ENCODE measurements at regions not wholly inside any gene's neighbourhood (a gene's known extent, or its start where the extent isn't known, plus 50 kb on each side); places are given as distances from the start of the nearest gene placed in this dataset.

DNA sequence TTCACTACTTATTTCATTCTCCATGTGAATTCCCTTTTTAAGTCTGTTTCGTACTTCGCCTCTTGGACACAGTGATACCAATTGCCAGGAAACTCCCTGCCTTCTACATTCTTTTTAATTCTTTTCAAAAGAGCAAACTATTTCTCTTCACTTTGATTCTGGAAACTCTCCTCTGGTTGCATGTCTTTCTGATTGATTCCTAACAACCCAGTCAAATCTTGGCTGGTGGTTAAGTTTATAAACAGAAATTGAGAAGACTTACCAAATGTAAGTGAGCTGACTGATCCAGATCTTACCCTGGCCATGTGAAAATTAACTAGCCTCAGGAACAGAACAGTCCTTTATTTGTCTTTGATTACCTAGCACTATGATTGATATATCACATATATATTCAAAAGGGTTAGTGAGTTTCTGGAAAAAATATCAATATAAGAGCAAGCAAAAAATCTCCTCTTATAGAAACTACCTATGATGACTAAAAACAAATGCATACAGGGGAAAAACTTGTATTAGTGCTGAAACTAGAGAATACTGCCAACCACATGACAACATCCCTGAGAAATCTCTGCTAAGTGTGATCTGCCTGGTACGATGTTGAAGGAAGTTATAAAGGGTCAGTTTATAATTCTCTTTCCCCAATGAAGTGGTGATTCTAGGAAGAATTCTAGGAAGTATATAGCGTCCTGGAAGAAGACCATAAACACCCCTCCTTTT is 152.6 kb upstream of the HTR2A start:
- TF ChIP-seq, protein P1, sequence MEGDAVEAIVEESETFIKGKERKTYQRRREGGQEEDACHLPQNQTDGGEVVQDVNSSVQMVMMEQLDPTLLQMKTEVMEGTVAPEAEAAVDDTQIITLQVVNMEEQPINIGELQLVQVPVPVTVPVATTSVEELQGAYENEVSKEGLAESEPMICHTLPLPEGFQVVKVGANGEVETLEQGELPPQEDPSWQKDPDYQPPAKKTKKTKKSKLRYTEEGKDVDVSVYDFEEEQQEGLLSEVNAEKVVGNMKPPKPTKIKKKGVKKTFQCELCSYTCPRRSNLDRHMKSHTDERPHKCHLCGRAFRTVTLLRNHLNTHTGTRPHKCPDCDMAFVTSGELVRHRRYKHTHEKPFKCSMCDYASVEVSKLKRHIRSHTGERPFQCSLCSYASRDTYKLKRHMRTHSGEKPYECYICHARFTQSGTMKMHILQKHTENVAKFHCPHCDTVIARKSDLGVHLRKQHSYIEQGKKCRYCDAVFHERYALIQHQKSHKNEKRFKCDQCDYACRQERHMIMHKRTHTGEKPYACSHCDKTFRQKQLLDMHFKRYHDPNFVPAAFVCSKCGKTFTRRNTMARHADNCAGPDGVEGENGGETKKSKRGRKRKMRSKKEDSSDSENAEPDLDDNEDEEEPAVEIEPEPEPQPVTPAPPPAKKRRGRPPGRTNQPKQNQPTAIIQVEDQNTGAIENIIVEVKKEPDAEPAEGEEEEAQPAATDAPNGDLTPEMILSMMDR (IDR thresholded peaks at IDR 0.05; ENCODE audit: poor library complexity, severe bottlenecking) = no peak
- TF ChIP-seq EZH2 (IDR thresholded peaks at IDR 0.05; ENCODE audit: borderline replicate concordance, insufficient read depth, low read length, poor library complexity, severe bottlenecking) (no peak), POLR2AphosphoS5 (IDR thresholded peaks at IDR 0.05) (no peak), RAD21 (conservative IDR thresholded peaks at IDR 0.05) (no peak), MXI1 (conservative IDR thresholded peaks at IDR 0.05; ENCODE audit: poor library complexity, severe bottlenecking) (no peak), TAF1 (IDR thresholded peaks at IDR 0.05; ENCODE audit: low read depth) (no peak)
- TF ChIP-seq, protein P2, sequence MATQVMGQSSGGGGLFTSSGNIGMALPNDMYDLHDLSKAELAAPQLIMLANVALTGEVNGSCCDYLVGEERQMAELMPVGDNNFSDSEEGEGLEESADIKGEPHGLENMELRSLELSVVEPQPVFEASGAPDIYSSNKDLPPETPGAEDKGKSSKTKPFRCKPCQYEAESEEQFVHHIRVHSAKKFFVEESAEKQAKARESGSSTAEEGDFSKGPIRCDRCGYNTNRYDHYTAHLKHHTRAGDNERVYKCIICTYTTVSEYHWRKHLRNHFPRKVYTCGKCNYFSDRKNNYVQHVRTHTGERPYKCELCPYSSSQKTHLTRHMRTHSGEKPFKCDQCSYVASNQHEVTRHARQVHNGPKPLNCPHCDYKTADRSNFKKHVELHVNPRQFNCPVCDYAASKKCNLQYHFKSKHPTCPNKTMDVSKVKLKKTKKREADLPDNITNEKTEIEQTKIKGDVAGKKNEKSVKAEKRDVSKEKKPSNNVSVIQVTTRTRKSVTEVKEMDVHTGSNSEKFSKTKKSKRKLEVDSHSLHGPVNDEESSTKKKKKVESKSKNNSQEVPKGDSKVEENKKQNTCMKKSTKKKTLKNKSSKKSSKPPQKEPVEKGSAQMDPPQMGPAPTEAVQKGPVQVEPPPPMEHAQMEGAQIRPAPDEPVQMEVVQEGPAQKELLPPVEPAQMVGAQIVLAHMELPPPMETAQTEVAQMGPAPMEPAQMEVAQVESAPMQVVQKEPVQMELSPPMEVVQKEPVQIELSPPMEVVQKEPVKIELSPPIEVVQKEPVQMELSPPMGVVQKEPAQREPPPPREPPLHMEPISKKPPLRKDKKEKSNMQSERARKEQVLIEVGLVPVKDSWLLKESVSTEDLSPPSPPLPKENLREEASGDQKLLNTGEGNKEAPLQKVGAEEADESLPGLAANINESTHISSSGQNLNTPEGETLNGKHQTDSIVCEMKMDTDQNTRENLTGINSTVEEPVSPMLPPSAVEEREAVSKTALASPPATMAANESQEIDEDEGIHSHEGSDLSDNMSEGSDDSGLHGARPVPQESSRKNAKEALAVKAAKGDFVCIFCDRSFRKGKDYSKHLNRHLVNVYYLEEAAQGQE (IDR thresholded peaks at IDR 0.05; ENCODE audit: borderline replicate concordance) = no peak

Data from neural cell (in vitro differentiated cells).